Astrocyte (in vitro differentiated cells and primary cell): ENCODE measurements at regions not wholly inside any gene's neighbourhood (a gene's known extent, or its start where the extent isn't known, plus 50 kb on each side); places are given as distances from the start of the nearest gene placed in this dataset.

Source experiments
- CTCF ChIP-seq: IDR thresholded peaks from 2 replicates; pipeline ENCODE4 v1.5.1; 2011; ENCODE audit warnings: low read depth, mild to moderate bottlenecking, inconsistent platforms, low read length, moderate library complexity; ENCODE audit not compliant: insufficient read depth
- EZH2 ChIP-seq: IDR thresholded peaks from 2 replicates; pipeline ENCODE4 v1.6.1; 2012; ENCODE audit warnings: mild to moderate bottlenecking, low read length, inconsistent platforms; ENCODE audit not compliant: insufficient read depth

GRCh38 chr5:54637654-54638053, 120.1 kb downstream of the SNX18 start:
- TF ChIP-seq CTCF, result no peak
- no peak for TF ChIP-seq EZH2
